HTR-8/SVneo (cell line): ENCODE measurements at regions not wholly inside any gene's neighbourhood (a gene's known extent, or its start where the extent isn't known, plus 50 kb on each side); places are given as distances from the start of the nearest gene placed in this dataset.

Experiments used
- DNase-seq: peaks from one replicate; pipeline ENCODE4 v3.0.0; 2011; ENCODE audit warnings: low spot score, mixed read lengths; ENCODE audit not compliant: insufficient read length
- FAIRE-seq: peaks from 2 replicates; lab custom pipeline; 2011; peaks lifted over from hg19 to GRCh38; lab: Jason Lieb, UNC

GRCh38 chr3:73739791-73740453 is 115.2 kb upstream of the PDZRN3 start:
- FAIRE-seq (no peak), DNase-seq (no peak)

DNA sequence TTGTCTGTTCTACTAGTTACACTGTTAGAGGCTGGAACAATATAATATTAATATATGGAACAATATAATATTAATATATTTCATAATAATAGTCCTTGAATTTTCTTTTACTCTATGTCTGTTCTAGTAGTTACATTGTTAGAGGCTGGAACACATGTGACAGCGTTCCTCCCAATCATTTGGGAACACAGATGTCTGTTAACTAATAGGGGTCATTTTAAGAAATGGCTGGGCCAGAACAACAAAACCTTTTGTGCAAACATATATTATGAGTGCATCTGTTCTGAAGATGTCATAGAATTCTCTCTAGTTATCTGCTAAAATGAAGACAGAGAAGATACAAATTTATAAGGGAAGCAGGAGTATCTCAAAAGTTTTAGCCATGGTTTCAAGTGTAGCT is 114.0 kb upstream of the PDZRN3 start:
- no peak for DNase-seq
- no peak for FAIRE-seq

DNA sequence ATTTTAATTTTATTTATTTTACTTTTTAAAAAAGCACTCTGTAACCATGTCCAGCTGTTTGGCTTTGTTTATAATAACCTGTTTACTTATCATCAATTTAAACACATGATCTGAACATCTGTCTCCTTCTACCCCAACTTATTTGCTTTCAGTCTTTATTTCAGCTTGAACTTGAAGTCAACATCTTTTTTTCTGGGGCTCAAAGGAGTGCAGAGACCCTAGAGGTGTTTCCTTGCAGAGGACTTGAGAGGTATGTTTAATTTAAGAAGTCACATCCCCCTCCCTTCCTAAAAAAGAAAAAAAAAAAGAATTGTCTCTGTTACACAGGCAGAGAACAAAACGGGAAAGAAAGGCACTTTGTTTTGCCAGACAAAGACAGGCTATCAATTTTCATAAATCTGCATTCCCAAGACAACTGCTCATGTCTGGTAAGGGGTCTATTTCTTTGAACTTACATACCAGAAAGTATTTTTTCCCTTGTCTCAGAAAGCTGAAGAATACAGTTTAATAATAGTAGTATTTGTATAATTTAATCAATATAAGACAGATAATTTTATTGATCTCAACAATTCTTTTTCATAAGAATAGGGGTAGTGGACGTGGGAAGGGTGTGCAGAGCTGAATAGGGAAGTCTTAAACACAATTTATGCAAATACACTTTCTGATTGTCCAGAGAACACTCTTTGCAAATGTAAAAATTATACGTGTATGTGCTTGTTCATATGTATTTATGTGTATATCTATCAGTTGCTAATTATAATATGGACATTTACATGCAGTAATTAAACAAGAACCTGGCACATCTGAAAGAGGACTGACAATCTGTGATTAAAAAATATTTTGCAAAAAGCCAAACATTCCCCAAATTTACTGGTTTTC is 109.7 kb upstream of the PDZRN3 start:
- FAIRE-seq (no peak), DNase-seq (no peak)

DNA sequence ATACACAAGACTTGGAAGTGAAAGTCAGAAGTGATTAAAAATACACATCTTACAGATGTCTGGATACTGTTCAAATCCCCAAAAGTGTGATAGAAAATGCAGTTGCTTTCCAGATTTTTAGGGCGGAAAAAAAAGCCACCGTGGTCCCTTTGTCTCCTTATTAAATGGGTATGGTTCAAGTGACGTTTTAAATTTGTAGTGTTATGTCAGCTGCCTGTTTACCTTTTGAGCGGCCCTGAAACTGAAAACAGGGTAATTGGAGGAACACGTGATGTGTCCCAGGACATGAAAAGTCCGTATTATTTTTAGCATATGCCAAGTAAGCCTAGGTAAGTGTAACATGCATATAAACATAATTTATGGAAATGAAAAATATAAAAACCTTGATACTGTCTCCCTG is 109.0 kb upstream of the PDZRN3 start:
- no peak for FAIRE-seq
- DNase-seq: no peak

GRCh38 chr3:73729969-73730440 is 105.3 kb upstream of the PDZRN3 start:
- DNase-seq: no peak
- FAIRE-seq: no peak

DNA sequence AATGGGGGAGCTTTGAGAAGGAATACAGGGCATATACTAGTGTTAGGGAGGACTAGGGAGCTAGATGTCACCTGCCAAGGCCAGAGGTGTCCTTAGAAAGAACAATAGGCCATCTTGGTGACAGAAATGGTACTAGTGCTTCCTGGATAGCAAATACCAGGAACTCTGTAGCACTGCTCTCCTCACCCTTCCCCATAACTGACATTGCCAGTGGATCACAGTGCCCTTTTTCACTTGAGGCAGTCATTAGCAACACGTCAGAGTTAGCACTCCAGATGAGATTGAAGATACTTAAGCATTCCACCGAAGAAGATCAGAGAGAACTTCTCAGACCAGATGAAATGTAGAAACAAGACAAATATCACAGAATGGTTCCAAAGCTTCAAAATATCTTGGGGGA is 103.1 kb upstream of the PDZRN3 start:
- FAIRE-seq: no peak
- DNase-seq: no peak

- FAIRE-seq (no peak), DNase-seq (no peak)
These were observed 102.5 kb upstream of the PDZRN3 start for GRCh38 chr3:73727117-73727821.

DNA sequence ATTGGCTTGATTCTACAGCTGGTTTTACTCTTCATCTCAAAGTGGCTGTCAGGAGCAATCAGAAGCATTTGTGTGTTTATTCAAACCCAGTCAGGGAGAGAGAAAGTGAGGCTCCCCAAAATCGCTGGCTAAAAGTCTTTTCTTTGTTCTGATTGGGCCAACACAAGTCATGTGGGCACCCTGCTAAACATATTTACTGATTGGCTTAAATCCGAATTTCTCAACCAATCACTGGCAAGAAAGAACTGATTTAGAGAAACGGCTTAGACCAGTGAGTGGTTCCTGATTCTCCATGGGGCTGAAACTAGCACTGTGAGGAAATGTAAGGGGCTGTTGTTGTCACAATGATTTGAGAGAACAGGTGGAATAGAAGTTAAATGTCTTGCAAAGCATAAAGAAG is 98.9 kb upstream of the PDZRN3 start:
- DNase-seq (no peak), FAIRE-seq (no peak)

DNA sequence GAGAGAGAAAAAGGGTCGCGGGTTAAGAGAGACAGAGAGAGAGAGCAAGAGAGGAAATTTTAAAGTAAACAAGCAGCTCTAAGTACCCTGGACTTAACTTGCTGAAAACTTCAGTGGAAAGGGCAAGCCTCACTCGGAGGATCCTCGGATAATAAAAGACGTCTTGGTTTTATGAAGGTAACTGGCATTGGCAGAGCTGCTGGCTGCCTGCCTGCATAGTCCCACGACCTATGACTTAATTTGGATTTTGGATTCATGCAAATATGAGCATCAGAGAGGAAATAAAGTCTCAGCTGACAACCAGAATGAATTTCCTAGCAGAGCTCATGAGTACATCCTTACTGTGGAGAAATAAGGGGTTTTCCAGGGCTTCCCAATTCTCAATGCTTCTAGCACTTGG is 95.1 kb upstream of the PDZRN3 start:
- FAIRE-seq: no peak
- no peak for DNase-seq

DNA sequence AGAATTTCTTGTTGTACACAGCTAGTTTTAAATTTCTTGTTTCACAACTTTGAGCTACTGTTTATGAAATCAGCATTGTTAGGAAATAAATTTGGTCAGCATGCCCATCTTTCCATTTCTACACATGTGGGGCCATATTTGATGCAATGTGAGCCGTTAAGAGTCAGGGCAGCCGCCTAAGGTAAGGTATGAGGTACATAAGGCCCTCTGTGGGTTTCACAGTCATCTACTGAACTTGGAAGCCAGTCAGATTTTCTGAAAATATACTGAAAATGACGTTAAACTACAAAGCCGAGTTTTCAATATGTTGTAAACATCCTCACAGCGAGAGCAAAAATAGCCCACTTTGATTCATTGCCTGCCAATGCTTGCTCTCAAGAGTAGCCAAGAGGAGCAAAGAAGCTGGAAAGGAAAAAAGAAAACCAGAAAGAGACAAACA is 94.7 kb upstream of the PDZRN3 start:
- FAIRE-seq (no peak), DNase-seq (no peak)

DNA sequence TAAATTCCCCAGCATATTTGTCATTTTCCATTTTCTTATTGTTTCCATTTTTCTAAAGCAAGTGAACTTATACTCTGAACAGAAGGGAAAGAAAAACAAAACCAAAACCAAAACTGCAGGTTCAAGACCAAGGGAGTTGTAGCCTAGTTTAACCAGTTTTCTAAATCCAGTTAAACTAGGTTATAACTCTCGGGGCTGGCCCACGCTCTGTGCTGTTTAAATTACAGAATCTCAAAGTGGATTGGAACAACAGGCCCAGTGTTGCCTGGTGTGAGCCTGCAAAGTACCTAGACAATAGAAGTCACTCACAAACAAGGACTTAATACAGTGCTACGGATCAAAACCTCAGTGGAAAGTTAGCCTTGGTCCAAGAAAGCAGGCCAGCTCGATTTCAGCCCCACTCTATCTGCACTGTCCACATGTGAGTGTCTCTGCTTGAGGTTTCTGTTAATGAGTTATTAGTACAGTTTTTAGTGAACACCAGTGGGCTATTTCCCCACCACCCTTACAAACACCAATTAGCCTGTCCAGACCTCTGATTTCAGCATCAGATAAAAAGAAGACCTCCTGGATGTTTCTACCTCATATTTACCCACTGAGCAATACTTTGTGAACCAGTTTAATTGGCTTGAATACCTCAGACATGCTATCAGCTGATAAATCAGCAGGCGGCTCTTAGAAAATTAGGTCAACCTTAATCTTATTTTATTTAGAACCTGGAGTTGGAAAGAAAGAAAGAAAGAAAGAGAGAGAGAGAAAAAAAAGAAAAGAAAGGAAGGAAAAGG is 93.8 kb upstream of the PDZRN3 start:
- no peak for DNase-seq
- FAIRE-seq: no peak

- FAIRE-seq: no peak
- DNase-seq: no peak
These were observed 91.7 kb upstream of the PDZRN3 start for GRCh38 chr3:73716418-73716817.

DNA sequence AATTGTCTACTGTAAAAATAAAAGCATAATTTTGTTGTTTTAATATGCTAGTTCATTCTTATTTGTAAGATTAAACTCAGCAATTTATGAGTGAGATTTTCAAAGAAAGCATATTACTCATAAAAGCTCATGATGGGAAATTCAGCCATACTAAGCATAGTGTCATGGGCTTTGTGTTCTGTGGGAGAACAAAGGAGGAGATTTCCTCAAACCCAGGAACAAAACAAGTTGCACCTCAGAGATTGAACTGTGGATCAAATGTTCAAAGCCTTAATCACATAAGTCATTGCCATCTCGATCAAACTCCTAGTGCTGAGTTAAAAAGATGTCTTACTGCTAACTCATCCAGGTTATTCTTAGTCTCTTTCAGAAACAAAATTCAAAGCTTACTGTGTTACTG is 85.6 kb upstream of the PDZRN3 start:
- FAIRE-seq: no peak
- DNase-seq: no peak

DNA sequence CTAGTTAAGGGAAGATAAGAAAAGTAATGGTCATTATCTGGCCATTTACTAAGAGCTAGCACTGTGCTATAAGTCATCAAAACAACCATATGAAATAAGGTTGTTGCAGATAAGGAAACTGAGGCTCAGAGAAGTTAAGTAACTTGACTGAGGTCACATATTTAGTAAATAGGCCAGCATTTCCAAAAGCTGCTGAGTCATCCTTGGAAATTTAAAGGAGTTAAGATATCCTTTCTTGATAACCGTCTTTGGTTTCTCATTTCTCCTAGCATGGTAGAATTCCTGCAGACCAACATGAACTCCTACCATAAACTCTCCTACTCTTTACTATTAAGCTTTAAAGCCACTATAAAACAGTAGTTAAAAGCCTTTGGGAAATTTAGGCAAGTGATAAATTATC is 85.0 kb upstream of the PDZRN3 start:
- FAIRE-seq: no peak
- DNase-seq: no peak

DNA sequence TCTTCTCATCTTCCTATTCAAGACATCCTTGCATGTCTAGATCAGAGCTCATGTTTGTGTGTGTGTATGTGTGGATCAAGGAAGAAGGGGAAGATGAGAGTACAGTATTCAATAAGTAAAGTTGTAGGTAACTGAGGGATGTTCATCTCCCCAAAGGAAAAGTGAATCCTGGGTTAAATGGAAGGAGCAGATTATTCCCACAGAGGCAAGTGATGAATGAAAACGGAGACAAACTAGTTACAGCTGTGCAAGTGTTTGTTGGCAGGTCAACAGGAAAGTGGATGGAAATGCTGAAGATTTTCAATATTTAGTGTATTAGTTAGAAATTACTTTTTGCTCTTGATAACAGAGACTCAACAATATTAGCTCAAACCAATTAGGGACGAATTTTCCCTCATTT is 84.2 kb upstream of the PDZRN3 start:
- no peak for DNase-seq
- no peak for FAIRE-seq

DNA sequence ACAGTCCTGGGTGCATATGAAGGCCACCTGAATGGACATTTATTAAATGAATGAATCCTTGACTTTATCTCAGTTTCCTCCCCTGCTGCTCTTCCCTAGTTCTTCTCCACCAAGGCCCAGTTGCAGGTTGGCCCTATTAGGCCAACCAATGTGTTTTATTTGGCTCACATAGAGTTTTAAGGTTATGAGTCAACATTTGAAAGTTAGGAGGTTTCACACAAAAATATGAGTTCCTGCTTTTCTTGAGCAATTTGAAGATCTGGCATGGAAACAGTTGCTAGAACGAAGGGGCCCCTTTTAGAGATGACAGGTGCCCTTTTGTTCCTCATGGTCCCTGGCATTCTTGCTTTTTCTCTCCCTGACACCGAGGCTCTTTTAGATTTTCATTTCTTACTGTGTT is 83.0 kb upstream of the PDZRN3 start:
- DNase-seq: no peak
- FAIRE-seq: no peak

GRCh38 chr3:73706771-73707170 is 82.0 kb upstream of the PDZRN3 start:
- DNase-seq (no peak), FAIRE-seq (no peak)

GRCh38 chr3:73705792-73706191 is 81.1 kb upstream of the PDZRN3 start:
- FAIRE-seq: no peak

DNA sequence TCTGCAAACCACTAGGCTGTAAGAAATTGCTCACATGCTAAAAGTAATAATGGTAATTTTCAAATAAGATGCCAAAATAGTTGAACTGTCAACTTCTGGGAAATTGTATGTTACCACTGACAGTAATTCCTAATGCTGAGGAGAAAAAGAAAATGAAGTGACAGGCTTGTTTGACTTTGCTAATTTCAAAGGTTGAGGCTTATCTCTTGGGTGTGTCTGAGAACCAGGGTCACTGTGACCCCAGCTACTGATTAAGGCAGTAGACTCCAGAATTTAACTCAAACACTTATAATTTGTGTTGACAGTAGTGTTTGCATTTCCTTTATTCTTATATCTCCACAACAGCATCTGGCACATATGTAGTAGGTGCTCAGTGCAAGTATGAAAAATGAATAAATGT is 74.6 kb upstream of the PDZRN3 start:
- no peak for FAIRE-seq

More at GRCh38 chr3:73705792-73706191, 81.1 kb upstream of the PDZRN3 start:
- DNase-seq: no peak

GRCh38 chr3:73697020-73697419 is 72.3 kb upstream of the PDZRN3 start:
- DNase-seq: no peak
- FAIRE-seq: no peak

More for the DNA sequence above, 74.6 kb upstream of the PDZRN3 start:
- no peak for DNase-seq
